Embryonic facial prominence (tissue), 1 donor: ENCODE measurements at regions not wholly inside any gene's neighbourhood (a gene's known extent, or its start where the extent isn't known, plus 50 kb on each side); places are given as distances from the start of the nearest gene placed in this dataset.

Experiments used
- DNase-seq: peaks from one replicate; pipeline ENCODE4 v3.0.0-alpha.2; 2016; ENCODE audit errors: extremely low spot score

DNA sequence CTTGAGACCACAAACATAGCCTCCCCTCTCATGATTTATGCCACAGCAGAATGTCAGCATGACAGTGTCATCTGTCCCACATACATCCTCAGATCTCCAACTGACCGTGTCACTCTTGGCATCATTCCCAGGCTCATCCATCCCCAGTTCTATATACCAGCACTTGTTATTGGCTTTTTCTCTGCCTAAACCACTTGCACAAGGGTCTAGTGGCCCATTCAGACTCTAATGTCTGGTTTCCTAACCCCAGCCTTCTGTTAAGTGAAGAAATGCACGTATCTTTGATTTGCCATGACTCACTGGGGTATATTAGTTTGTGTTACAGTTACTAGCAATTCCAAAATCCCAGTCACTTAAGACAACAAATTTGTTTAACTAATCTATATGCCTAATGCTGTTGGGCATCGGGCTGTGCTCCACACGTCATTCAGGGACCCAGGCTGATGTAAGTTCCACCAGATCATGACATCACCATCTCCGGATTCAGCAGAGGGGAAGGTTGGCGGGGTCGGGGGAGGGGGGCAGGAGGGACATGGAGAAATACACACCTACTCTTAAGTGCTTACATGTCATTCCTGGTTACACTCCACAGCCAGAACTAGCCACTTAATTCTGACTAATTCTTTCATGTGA lies 517.4 kb downstream of the BUD13 start:
- no peak for DNase-seq

GRCh38 chr11:116250155-116250554 lies 522.6 kb downstream of the BUD13 start:
- DNase-seq: no peak

DNA sequence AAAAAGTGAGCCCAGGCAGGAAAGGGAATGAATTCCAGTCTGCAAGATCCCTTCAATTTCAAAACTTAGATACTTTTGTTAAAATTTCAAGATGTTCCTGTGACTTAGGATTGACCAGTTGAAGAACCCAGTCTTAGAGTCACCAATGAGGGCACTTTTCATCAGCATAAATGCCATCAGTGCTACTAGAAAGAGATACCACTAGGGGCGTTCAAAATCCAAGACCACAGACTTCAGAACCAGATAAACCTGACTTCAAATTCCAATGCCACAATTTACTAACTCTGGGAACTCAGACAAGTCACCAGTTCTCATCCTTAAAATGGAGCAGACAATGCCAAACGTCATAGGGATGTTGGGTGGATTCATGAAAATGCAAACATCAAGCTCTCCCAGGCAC lies 523.2 kb downstream of the BUD13 start:
- DNase-seq: no peak

DNA sequence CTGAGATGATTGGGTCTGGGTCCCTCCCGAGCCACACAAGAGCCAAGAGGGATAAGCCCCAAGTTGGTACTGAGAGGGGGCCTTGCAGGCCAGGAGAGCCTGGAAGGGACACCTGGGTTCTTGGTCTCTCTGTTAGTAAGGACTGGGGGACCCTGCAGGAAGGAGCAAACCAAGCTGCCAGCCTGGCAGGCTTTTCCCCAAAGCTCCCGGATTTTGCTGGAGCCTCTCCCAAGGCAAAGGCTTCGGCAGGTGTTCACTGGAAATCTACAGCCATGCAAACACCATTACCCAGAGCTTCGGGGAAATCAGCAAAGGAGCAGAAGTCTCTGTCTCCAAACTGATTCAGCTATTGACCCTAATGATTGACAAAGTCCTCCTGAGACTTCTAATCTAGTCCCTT lies 527.9 kb downstream of the BUD13 start:
- DNase-seq: no peak

GRCh38 chr11:116244439-116244838 lies 528.3 kb downstream of the BUD13 start:
- no peak for DNase-seq

DNA sequence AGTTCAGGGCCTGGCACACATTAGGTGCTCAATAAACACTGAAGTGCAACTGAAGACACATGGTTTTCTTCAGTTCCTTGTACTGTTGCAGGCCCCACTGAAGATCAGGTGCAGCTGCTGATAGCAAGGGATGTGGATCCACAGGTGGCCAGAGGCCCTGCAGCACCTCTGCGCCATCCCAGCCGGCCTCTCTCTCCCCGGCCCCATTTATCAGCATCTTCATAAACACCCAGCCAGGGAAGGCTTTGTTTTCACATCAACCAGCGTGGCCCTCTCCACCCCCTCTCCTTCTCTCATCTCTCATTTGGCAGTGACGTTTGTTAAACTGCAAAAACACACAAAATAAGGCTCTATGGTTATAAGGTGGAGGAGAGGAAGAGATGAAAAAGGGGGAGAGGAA lies 528.8 kb downstream of the BUD13 start:
- DNase-seq: no peak

DNA sequence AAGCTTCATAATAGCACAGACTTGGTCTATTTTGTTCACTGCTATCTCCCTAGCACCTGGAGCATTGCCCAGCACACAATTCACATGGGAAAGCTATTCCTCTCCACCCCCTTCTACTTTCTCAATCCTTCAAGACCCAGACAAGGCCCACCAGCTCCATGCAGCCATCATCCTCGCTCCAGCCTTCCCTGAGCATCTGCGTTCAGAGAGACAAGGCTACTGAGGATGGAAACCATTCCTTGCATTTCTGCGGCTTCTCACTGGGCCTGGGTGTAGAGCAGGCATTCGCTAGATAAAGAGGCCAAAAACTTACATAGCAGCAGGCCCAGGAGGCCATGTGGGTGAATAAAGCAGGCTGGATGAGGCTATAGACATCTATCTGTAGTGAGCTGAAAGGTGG lies 530.8 kb downstream of the BUD13 start:
- DNase-seq: no peak

- no peak for DNase-seq
Measured at GRCh38 chr11:116240710-116241109, 532.1 kb downstream of the BUD13 start.

DNA sequence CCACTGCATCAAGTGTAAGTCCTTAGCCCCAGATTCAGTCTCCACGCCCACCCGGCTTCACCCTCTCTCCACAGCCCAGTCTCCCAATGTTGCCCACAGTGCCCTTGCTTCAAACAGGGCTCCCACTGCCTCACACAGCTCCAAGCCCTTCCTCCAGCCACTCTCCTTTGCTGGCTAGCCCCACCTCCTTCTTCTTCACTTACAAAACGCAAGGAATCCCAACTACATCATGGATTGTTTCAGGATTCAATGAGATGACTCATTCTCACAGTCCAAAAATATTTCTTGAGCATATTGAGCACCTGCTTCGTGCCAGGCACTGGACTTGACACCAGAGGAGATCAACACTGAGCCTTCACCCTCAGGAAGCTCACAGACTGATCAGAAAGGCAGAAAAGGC lies 533.5 kb downstream of the BUD13 start:
- DNase-seq: no peak

DNA sequence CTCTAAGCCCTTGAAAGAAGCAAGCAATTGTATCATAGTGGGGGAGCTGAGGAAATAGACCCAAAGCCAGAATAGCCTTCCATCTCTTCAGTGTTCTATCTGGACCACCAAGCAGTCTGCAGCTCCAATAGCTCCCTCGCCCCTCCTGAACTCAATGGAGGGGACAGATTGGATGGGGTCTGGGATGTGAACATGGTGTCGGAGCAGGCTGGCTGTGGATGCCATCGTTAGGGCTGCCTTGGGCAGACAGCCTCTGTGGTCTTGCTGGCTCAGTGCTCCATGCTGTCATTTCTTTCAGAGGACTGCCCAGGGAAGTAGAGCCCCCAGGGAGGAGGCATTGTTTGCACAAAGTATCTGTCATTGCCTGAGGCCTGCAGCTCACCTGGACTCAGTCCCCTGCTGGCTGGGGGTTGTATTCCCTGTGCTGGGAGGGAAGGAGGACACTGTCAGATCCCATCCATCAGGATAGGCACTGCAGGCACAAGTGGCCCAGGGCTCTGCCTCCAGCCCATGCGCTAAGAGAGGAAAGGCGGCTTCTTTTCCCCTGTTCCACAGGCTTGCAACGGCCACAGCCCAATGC lies 537.7 kb downstream of the BUD13 start:
- DNase-seq: no peak

- DNase-seq: no peak
Measured at GRCh38 chr11:116233561-116233960, 539.2 kb downstream of the BUD13 start.

- no peak for DNase-seq
Measured at GRCh38 chr11:116232364-116232828, 540.4 kb downstream of the BUD13 start.

- DNase-seq: no peak
Measured at GRCh38 chr11:116231543-116231942, 541.2 kb downstream of the BUD13 start.

GRCh38 chr11:116230438-116230837 lies 542.3 kb downstream of the BUD13 start:
- no peak for DNase-seq

DNA sequence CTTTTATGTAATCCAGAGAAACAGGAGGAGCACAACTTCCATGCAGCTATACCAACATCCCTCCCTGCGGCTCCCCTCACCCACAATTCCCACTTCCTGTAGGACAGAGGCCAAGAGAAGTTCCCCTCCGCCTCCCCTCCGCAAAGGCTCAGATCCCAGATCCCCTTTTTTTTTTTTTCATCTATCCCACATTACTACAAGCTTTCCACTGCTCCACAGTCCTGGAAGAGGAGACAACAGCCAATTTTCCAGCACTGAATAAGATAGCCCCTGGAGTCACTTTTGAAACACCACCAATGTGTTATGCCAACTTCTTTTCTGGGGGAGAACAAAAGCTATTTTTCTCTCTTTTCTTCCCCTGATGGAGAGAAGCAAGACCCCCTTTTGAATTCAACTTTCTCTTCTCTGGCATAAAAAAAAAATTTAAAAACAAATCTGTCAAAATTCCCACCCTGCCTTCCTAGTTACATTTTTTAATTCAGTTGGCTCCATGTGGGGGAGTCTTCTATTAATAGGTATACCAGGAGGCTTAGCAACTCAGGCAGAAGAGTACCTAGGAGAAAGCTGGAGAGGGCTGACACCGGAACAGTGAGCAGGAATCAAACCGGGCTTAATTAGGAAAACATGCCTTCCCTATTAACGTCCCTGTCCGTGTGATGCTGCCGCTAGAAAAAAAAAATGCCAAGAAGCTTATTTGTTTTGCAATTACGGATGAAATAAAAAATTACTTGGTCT lies 543.4 kb downstream of the BUD13 start:
- DNase-seq: no peak

DNA sequence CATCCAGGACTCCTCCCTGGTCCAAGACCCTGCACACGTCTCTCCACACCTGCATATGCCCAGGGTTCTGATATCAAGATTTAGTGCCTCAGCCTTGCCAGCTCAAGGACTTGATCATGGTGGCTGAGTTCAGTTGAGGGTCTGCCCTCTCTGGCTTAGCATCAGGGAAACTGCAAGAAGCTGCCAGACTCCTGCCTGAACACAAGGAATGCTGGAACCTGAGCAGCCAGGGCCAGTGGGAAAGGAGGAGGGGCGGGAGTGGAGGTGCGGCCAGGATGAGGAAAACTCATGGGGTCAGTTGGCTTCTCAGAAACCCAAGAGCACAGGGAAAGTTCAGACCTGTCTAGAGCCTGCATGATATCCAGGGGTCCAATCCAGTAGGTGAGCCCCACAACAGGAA lies 546.1 kb downstream of the BUD13 start:
- no peak for DNase-seq

GRCh38 chr11:116225784-116226585 lies 546.8 kb downstream of the BUD13 start:
- no peak for DNase-seq

- DNase-seq: no peak
Measured at GRCh38 chr11:116225236-116225635, 547.6 kb downstream of the BUD13 start.

DNA sequence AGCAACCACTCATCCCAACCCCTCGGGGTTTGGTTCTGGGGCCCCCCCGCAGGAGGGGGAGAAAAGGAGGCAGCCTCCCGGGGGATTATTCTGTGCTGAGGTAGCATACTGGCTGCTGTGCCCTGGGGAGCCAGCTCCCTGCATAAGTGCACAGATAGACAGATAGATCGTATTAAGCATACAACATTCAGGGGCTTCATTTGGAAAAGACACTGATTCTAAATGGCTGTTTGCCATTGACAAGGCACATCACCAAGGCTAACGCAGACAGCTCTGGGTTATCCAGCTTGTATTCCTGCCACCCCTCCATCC lies 547.9 kb downstream of the BUD13 start:
- DNase-seq: no peak

DNA sequence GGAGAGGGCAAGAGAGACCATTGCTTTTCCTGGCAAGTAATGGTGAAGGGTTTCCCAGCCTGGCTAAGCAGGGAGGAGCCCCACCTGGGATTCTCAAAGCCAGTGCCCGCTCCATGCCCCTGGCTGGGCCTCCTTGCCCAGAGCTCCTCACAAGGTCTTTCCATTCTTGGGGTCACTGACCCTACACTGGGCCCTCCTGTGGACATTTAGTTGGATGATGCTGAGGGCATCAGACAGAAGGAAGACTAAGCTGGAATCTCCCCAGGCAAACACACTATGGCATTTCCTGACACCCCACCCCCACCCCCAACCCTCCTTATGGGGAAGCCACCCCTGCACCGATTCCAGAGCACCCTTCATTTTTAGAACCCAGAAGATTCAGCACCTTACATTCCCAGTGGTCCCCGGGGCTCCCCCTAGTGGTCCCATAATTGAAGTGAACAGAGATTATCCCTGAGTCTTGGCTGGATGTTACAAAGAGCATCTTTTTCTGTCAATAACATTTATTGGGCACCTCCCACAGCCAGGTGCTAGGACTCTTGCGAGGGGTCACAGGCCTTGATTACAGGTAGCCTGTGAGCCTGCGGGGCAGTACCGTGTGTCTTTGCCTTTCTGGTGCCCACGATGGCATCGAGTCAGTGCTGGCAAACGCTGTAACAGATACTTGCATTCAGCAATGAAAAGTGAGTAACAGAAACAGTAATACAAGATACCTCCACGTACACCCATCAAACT lies 548.5 kb downstream of the BUD13 start:
- no peak for DNase-seq

DNA sequence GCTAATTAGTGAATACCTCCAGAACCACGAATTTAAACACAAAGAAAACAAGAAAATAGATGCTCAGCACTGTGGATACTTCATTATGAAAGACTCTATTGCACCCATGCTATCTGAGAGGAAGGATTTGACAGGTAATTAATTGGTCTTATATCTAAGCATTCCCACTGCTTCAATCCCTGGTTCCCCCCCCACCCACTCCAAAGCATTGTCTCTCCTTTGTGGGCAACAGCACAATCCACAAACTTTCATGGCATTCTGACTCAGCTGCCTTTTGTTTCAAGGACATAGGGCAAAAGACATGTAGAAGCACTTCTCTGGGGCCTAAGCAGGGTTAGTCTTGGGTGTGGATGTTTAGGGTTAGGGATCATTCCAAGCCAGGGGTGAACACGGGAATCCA lies 551.4 kb downstream of the BUD13 start:
- DNase-seq: no peak

DNA sequence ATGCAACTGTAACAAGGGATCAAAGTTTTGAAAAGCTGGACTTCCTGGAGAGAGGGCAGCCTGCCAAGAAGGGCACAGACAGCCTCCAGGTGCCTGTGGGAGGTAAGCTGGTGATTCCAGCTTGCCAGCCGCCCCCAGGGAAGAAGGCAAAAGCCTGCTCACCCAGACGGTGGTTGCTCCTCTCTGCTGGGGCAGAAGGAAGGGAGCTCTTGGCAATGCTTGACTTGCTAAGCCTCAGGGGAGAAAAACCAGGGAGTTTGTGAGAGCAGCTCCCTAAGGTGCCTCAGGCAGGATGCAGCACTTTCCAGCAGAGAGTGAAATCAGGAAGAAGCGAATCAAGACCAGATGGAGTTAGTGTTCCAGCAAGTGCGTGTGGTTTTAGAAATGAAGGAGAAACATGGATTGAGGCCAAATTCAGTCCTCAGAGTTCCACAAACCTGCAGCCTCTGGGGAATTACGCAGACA lies 553.6 kb downstream of the BUD13 start:
- no peak for DNase-seq
